GM19240 (cell line): ENCODE measurements at regions not wholly inside any gene's neighbourhood (a gene's known extent, or its start where the extent isn't known, plus 50 kb on each side); places are given as distances from the start of the nearest gene placed in this dataset.
"Not testable (repeated sequence)": the region's sequence is repeated elsewhere in the genome, so short reads cannot be mapped to it uniquely, and the experiment has no call there.

ENCODE experiments used
- DNase-seq: peaks from one replicate; pipeline ENCODE4 v3.0.0; 2011; ENCODE audit warnings: low spot score; ENCODE audit not compliant: insufficient read length

- no peak for DNase-seq
These were observed 246.7 kb upstream of the COX7C start for GRCh38 chr5:86371061-86371460.

DNA sequence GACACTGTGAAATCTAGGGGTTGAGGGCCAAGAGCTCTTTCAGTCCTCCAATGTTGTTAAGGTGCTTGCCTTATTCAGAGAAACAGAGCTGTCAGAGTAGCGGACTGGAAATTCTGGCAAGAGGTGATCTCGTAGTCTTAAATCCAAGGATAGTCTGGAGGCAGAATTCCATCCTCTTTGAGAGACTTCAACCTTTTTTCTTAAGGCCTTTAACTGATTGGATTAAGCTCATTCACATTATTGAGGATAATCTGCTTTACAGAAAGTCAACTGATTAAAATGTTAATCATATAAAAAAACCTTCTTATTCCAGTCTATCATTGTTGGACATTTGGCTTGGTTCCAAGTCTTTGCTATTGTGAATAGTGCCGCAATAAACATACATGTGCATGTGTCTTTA lies 243.1 kb upstream of the COX7C start:
- DNase-seq = no peak

GRCh38 chr5:86376214-86376613 lies 241.5 kb upstream of the COX7C start:
- no peak for DNase-seq

GRCh38 chr5:86403190-86403589 lies 214.6 kb upstream of the COX7C start:
- no peak for DNase-seq

DNA sequence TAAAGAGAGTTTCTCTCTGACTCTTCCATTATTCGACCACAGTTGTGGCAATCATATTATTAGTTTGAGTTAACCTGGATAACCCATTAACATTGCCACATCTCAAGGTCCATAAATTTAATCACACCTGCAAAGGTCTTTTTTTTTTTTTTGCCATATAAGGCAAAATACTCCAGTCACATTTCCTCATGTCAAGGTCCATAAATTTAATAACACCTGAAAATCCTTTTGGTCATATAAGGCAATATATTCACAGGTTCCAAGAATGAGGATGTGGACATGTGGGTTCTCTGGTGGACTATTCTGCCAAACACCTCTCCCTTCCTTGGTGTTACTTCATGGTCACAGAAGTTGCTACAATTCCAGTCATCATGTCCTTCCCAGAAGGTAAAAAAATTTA lies 213.5 kb upstream of the COX7C start:
- DNase-seq = no peak

DNA sequence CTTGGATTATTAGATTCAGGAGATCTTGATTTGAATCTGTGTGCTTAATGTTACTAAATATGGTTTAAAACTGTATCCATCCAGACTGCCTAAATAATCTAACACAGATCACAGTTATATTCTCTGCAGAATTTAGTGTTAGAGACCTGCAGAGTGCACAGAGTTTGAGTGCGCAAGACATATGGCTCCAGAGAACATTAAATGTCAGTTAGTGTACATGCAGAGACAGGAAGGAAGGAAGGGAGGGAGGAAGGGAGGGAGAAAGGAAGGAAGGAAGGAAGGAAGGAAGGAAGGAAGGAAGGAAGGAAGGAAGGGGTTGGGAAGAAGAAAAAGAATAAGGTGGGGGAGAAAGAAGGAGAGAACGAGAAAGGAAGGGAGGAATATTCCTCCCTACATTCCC lies 210.0 kb upstream of the COX7C start:
- no peak for DNase-seq

- DNase-seq = no peak
These were observed 206.1 kb upstream of the COX7C start for GRCh38 chr5:86411596-86411995.

GRCh38 chr5:86427158-86427557 lies 190.6 kb upstream of the COX7C start:
- DNase-seq = no peak

DNA sequence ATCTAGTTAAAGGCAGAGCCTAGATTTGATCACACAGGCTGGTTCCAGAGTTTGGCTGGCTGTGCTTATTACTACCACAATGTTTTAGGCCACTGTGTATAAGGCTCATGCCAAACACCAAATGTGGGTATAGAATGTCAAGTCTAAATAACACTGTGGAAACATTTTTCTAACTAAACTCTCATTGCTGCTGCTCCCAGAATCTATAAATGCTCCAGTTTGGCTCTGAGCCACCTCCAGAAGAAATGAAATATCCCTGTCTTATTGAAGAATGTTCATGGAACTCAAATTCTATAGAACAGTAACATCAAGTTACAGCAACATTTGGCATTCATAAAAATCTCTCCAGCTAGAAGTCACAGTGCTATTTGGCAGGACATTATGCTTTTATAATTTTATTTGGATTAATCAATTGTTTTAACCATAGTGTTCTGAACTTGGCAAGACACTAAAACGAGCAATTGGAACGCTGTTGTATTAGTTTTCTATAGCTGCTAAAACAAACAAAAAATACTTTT lies 178.1 kb upstream of the COX7C start:
- DNase-seq = no peak

DNA sequence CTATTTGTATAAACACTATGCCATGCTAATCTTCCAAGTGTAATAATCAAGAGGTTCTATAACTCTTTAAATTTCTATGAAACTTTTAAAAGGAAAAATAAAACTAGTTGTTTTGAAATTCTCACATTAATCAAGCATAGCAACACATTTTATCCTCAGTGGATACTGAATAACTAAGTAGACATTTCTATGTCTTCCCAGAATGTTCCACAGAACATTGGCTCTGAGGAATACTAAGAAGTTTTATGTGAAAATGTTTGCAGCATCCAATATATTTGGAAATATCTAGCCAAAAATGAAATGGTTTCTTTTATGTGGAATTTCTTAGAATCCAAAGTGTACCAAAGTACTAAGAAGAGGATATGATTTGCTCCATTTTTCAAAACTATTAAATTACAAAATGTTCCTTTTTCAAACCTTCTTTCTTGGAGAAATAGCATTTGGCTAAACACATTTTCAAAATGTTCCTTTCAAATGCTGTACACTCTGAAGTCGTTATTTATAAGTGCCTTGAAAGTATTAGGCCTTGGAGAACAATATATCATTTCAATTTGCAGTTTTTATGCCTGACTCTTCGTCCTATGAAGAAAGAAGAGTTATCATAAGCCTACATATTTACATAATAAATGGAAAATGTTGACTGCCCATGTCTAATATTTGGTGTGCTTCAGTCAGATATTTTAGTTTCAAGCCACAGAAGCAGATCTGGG lies 175.6 kb upstream of the COX7C start:
- DNase-seq = no peak

DNA sequence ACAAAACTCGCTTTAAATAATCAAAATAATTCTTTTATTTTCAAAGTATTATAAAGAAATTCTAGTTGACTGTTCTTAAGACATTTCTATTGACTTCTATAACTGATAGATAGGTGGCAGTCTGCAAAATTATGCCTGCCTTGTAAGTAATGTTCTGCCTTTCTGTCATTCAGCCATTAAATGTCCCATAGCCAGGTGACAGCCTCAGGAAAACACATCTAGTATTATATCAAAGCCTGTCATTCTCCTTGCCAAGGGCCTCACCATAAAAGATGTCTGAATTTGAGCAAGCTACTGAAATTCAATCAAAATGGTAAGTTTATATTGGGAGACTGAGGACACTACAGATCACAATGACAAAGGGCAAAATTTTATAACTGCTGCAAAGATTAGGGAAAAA lies 170.4 kb upstream of the COX7C start:
- DNase-seq = no peak

GRCh38 chr5:86452251-86452650 lies 165.5 kb upstream of the COX7C start:
- DNase-seq = no peak

GRCh38 chr5:86460519-86460918 lies 157.2 kb upstream of the COX7C start:
- no peak for DNase-seq

- no peak for DNase-seq
These were observed 156.4 kb upstream of the COX7C start for GRCh38 chr5:86461169-86461956.

- DNase-seq = no peak
These were observed 154.4 kb upstream of the COX7C start for GRCh38 chr5:86463339-86463738.

GRCh38 chr5:86465052-86465838 lies 152.5 kb upstream of the COX7C start:
- DNase-seq = no peak

DNA sequence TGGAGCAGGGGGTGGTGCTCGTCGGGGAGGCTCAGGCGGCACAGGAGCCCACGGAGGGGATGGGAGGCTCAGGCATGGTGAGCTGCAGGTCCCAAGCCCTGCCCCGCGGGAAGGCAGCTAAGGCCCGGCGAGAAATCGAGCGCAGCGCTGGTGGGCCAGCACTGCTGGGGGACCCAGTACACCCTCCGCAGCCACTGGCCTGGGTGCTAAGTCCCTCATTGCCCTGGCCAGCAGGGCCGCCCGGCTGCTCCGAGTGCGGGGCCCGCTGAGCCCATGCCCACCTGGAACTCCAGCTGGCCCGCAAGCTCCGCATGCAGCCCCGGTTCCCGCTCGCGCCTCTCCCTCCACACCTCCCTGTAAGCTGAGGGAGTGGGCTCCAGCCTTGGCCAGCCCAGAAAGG lies 151.0 kb upstream of the COX7C start:
- DNase-seq = not testable (repeated sequence)

GRCh38 chr5:86482008-86482407 lies 135.7 kb upstream of the COX7C start:
- no peak for DNase-seq

- no peak for DNase-seq
These were observed 124.0 kb upstream of the COX7C start for GRCh38 chr5:86493777-86494176.

GRCh38 chr5:86500947-86501346 lies 116.8 kb upstream of the COX7C start:
- DNase-seq = no peak

GRCh38 chr5:86507574-86507973 lies 110.2 kb upstream of the COX7C start:
- no peak for DNase-seq

DNA sequence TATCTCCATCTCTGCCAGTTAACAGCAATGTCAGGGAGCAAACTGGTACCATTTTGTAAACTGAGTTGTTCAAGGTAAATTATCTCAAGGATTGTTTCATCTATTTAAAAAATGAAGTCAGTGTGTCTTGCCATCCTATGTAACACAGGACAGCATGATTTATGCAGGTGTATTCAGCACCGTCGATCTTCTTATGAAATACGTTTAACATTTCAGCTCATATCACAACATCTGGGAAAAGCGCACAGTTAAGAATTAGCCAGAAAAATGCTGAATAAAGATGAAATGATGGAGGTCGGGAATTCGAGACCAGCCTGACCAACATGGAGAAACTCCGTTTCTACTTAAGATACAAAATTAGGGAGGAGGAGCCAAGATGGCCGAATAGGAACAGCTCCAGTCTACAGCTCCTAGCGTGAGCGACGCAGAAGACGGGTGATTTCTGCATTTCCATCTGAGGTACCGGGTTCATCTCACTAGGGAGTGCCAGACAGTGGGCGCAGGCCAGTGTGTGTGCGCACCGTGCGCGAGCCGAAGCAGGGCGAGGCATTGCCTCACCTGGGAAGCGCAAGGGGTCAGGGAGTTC lies 107.3 kb upstream of the COX7C start:
- DNase-seq = not testable (repeated sequence)
